ENCODE measurements at regions not wholly inside any gene's neighbourhood (a gene's known extent, or its start where the extent isn't known, plus 50 kb on each side); places are given as distances from the start of the nearest gene placed in this dataset.

- Histone ChIP-seq H3K36me3 (ENCODE audit: control insufficient read depth, insufficient read depth, low read length) (no peaks in the 10 kb centered on the region), H3K9ac (ENCODE audit: low read length) (no peak overlapping the region), H3K4me1 (ENCODE audit: control insufficient read depth, insufficient read depth, low read length) (peaks cover 10% of the 10 kb centered on the region), H3K27ac (ENCODE audit: low read depth, low read length) (no peak overlapping the region), H3K27me3 (ENCODE audit: control insufficient read depth, insufficient read depth, low read length) (no peaks in the 10 kb centered on the region), H3K4me3 (ENCODE audit: low read depth, low read length) (no peak overlapping the region), H3K9me3 (ENCODE audit: control insufficient read depth, insufficient read depth, low read depth, low read length) (no peaks in the 10 kb centered on the region)
Measured at GRCh38 chr13:22108979-22109378, 438.1 kb downstream of the FGF9 start.

- Histone ChIP-seq H3K27me3 (ENCODE audit: control insufficient read depth, insufficient read depth, low read length) (no peaks in the 10 kb centered on the region), H3K27ac (ENCODE audit: low read depth, low read length) (no peak overlapping the region), H3K4me3 (ENCODE audit: low read depth, low read length) (no peak overlapping the region), H3K36me3 (ENCODE audit: control insufficient read depth, insufficient read depth, low read length) (no peaks in the 10 kb centered on the region), H3K4me1 (ENCODE audit: control insufficient read depth, insufficient read depth, low read length) (peaks cover 10% of the 10 kb centered on the region), H3K9me3 (ENCODE audit: control insufficient read depth, insufficient read depth, low read depth, low read length) (no peaks in the 10 kb centered on the region), H3K9ac (ENCODE audit: low read length) (no peak overlapping the region)
Measured at GRCh38 chr13:22110368-22110767, 439.5 kb downstream of the FGF9 start.

- H3K9me3 ChIP-seq (ENCODE audit: control insufficient read depth, insufficient read depth, low read depth, low read length): no peaks in the 10 kb centered on the region
- H3K36me3 ChIP-seq (ENCODE audit: control insufficient read depth, insufficient read depth, low read length): no peaks in the 10 kb centered on the region
Measured at GRCh38 chr13:22111152-22111783, 440.4 kb downstream of the FGF9 start.

GRCh38 chr13:22111961-22112360, 441.1 kb downstream of the FGF9 start:
- no peaks in the 10 kb centered on the region for H3K36me3 ChIP-seq (ENCODE audit: control insufficient read depth, insufficient read depth, low read length)

More at GRCh38 chr13:22111152-22111783, 440.4 kb downstream of the FGF9 start:
- Histone ChIP-seq H3K9ac (ENCODE audit: low read length) (no peak overlapping the region), H3K27me3 (ENCODE audit: control insufficient read depth, insufficient read depth, low read length) (no peaks in the 10 kb centered on the region), H3K4me3 (ENCODE audit: low read depth, low read length) (no peak overlapping the region), H3K4me1 (ENCODE audit: control insufficient read depth, insufficient read depth, low read length) (peaks cover 10% of the 10 kb centered on the region), H3K27ac (ENCODE audit: low read depth, low read length) (no peak overlapping the region)

GRCh38 chr13:22112956-22113745, 442.3 kb downstream of the FGF9 start:
- no peak overlapping the region for H3K4me3 ChIP-seq (ENCODE audit: low read depth, low read length)
- H3K27ac ChIP-seq (ENCODE audit: low read depth, low read length): no peak overlapping the region
- H3K27me3 ChIP-seq (ENCODE audit: control insufficient read depth, insufficient read depth, low read length): no peaks in the 10 kb centered on the region
- no peaks in the 10 kb centered on the region for H3K9me3 ChIP-seq (ENCODE audit: control insufficient read depth, insufficient read depth, low read depth, low read length)
- H3K9ac ChIP-seq (ENCODE audit: low read length): no peak overlapping the region
- no peaks in the 10 kb centered on the region for H3K4me1 ChIP-seq (ENCODE audit: control insufficient read depth, insufficient read depth, low read length)
- H3K36me3 ChIP-seq (ENCODE audit: control insufficient read depth, insufficient read depth, low read length): no peaks in the 10 kb centered on the region

More at GRCh38 chr13:22111961-22112360, 441.1 kb downstream of the FGF9 start:
- Histone ChIP-seq H3K4me3 (ENCODE audit: low read depth, low read length) (no peak overlapping the region), H3K27me3 (ENCODE audit: control insufficient read depth, insufficient read depth, low read length) (no peaks in the 10 kb centered on the region), H3K27ac (ENCODE audit: low read depth, low read length) (no peak overlapping the region), H3K9me3 (ENCODE audit: control insufficient read depth, insufficient read depth, low read depth, low read length) (no peaks in the 10 kb centered on the region), H3K9ac (ENCODE audit: low read length) (no peak overlapping the region), H3K4me1 (ENCODE audit: control insufficient read depth, insufficient read depth, low read length) (peaks cover 10% of the 10 kb centered on the region)

GRCh38 chr13:22114630-22115311, 443.9 kb downstream of the FGF9 start:
- Histone ChIP-seq H3K4me3 (ENCODE audit: low read depth, low read length) (no peak overlapping the region), H3K36me3 (ENCODE audit: control insufficient read depth, insufficient read depth, low read length) (no peaks in the 10 kb centered on the region), H3K9ac (ENCODE audit: low read length) (no peak overlapping the region), H3K27me3 (ENCODE audit: control insufficient read depth, insufficient read depth, low read length) (no peaks in the 10 kb centered on the region), H3K27ac (ENCODE audit: low read depth, low read length) (no peak overlapping the region), H3K9me3 (ENCODE audit: control insufficient read depth, insufficient read depth, low read depth, low read length) (no peaks in the 10 kb centered on the region), H3K4me1 (ENCODE audit: control insufficient read depth, insufficient read depth, low read length) (no peaks in the 10 kb centered on the region)

GRCh38 chr13:22118158-22118557, 447.3 kb downstream of the FGF9 start:
- Histone ChIP-seq H3K9ac (ENCODE audit: low read length) (no peak overlapping the region), H3K4me1 (ENCODE audit: control insufficient read depth, insufficient read depth, low read length) (no peaks in the 10 kb centered on the region), H3K27me3 (ENCODE audit: control insufficient read depth, insufficient read depth, low read length) (no peaks in the 10 kb centered on the region), H3K4me3 (ENCODE audit: low read depth, low read length) (no peak overlapping the region), H3K27ac (ENCODE audit: low read depth, low read length) (no peak overlapping the region), H3K36me3 (ENCODE audit: control insufficient read depth, insufficient read depth, low read length) (no peaks in the 10 kb centered on the region), H3K9me3 (ENCODE audit: control insufficient read depth, insufficient read depth, low read depth, low read length) (no peaks in the 10 kb centered on the region)

- Histone ChIP-seq H3K27me3 (ENCODE audit: control insufficient read depth, insufficient read depth, low read length) (no peaks in the 10 kb centered on the region), H3K4me1 (ENCODE audit: control insufficient read depth, insufficient read depth, low read length) (no peaks in the 10 kb centered on the region), H3K9me3 (ENCODE audit: control insufficient read depth, insufficient read depth, low read depth, low read length) (no peaks in the 10 kb centered on the region), H3K4me3 (ENCODE audit: low read depth, low read length) (no peak overlapping the region), H3K27ac (ENCODE audit: low read depth, low read length) (no peak overlapping the region), H3K36me3 (ENCODE audit: control insufficient read depth, insufficient read depth, low read length) (no peaks in the 10 kb centered on the region), H3K9ac (ENCODE audit: low read length) (no peak overlapping the region)
Measured at GRCh38 chr13:22120646-22121045, 449.8 kb downstream of the FGF9 start.

- Histone ChIP-seq H3K36me3 (ENCODE audit: control insufficient read depth, insufficient read depth, low read length) (no peaks in the 10 kb centered on the region), H3K27ac (ENCODE audit: low read depth, low read length) (no peak overlapping the region), H3K27me3 (ENCODE audit: control insufficient read depth, insufficient read depth, low read length) (no peaks in the 10 kb centered on the region), H3K4me3 (ENCODE audit: low read depth, low read length) (no peak overlapping the region), H3K4me1 (ENCODE audit: control insufficient read depth, insufficient read depth, low read length) (no peaks in the 10 kb centered on the region), H3K9ac (ENCODE audit: low read length) (no peak overlapping the region), H3K9me3 (ENCODE audit: control insufficient read depth, insufficient read depth, low read depth, low read length) (no peaks in the 10 kb centered on the region)
Measured at GRCh38 chr13:22121146-22121739, 450.4 kb downstream of the FGF9 start.

- Histone ChIP-seq H3K27ac (ENCODE audit: low read depth, low read length) (no peak overlapping the region), H3K9ac (ENCODE audit: low read length) (no peak overlapping the region), H3K4me1 (ENCODE audit: control insufficient read depth, insufficient read depth, low read length) (no peaks in the 10 kb centered on the region), H3K27me3 (ENCODE audit: control insufficient read depth, insufficient read depth, low read length) (no peaks in the 10 kb centered on the region), H3K36me3 (ENCODE audit: control insufficient read depth, insufficient read depth, low read length) (no peaks in the 10 kb centered on the region), H3K9me3 (ENCODE audit: control insufficient read depth, insufficient read depth, low read depth, low read length) (0 out of 2 replicates have a peak, but pooled peaks cover 2% of the 10 kb centered on the region), H3K4me3 (ENCODE audit: low read depth, low read length) (no peak overlapping the region)
Measured at GRCh38 chr13:22126433-22127021, 455.7 kb downstream of the FGF9 start.
